ENCODE measurements at regions not wholly inside any gene's neighbourhood (a gene's known extent, or its start where the extent isn't known, plus 50 kb on each side); places are given as distances from the start of the nearest gene placed in this dataset.

DNA sequence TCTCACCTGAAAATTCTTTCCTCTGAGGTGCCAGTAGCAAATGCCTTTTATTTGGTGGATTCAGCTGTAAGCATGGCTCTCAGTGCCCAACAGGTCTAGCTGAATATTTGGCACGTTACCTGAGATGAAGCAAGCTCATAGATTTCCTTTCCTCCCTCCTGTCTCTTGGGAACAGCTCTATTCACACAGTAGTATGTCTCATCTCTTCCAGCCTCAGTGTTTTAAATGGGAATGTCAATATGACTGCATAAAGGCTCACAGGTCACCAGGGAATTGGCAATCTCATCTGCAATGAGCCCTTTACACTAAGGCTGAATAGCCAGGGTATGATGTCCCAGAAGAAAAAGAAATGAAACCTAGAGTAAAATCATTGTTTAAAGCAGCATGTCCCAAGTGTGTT, 733.5 kb downstream of the NTRK3 start:
- TF ChIP-seq, protein P1, sequence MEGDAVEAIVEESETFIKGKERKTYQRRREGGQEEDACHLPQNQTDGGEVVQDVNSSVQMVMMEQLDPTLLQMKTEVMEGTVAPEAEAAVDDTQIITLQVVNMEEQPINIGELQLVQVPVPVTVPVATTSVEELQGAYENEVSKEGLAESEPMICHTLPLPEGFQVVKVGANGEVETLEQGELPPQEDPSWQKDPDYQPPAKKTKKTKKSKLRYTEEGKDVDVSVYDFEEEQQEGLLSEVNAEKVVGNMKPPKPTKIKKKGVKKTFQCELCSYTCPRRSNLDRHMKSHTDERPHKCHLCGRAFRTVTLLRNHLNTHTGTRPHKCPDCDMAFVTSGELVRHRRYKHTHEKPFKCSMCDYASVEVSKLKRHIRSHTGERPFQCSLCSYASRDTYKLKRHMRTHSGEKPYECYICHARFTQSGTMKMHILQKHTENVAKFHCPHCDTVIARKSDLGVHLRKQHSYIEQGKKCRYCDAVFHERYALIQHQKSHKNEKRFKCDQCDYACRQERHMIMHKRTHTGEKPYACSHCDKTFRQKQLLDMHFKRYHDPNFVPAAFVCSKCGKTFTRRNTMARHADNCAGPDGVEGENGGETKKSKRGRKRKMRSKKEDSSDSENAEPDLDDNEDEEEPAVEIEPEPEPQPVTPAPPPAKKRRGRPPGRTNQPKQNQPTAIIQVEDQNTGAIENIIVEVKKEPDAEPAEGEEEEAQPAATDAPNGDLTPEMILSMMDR (IDR thresholded peaks at IDR 0.05; ENCODE audit: insufficient read depth, low read length, poor library complexity, severe bottlenecking) = no peak
- Histone ChIP-seq H3K4me3 (ENCODE audit: low read depth, low read length) (no peak overlapping the region), H3K27me3 (ENCODE audit: control insufficient read depth, insufficient read depth, low read length) (no peaks in the 10 kb centered on the region), H3K36me3 (ENCODE audit: control insufficient read depth, insufficient read depth, low read length) (no peaks in the 10 kb centered on the region)
- DNase-seq (ENCODE audit: low read depth) = no peak

DNA sequence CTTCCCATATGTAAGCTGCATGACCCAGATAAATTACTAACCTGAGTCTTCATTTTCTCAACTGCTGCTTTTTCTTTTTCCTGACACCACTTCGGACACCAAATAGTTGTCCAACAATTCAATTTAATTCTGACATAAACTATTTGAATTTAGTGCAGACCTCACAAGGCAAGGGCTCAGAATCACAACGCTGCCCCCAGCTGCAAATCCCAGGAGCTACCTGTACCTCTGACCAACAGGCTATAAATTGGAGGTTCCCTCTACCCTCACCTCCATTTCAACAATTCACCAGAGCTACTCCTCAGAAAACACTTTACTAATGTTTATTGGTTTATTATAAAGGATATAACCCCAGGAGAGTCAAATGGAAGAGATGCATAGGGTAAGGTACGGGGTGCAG, 737.6 kb downstream of the NTRK3 start:
- H3K36me3 ChIP-seq (ENCODE audit: control insufficient read depth, insufficient read depth, low read length) = no peaks in the 10 kb centered on the region
- DNase-seq (ENCODE audit: low read depth) = no peak
- no peak overlapping the region for H3K4me3 ChIP-seq (ENCODE audit: low read depth, low read length)
- TF ChIP-seq, protein P1 (IDR thresholded peaks at IDR 0.05; ENCODE audit: insufficient read depth, low read length, poor library complexity, severe bottlenecking) = no peak
- H3K27me3 ChIP-seq (ENCODE audit: control insufficient read depth, insufficient read depth, low read length) = no peaks in the 10 kb centered on the region

DNA sequence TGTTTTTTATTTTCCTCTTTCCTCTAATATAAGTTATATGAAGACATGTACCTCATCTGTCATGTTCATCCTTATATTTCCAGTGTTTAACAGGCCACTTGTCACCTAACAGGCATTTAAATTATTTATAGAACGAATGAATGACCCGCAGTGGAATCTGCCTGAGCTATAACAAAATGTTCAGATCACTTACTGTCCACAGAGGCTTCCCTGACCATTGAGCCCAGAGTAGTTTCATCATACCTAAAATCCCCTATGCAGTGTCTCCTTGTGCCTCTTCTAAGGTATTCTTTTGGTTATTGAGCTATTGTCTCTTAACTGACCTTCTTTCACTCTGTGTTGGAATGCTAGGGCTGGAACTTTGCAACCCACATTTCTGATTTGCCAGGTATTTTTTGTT, 748.5 kb downstream of the NTRK3 start:
- Histone ChIP-seq H3K27me3 (ENCODE audit: control insufficient read depth, insufficient read depth, low read length) (no peaks in the 10 kb centered on the region), H3K4me3 (ENCODE audit: low read depth, low read length) (no peak overlapping the region), H3K36me3 (ENCODE audit: control insufficient read depth, insufficient read depth, low read length) (no peaks in the 10 kb centered on the region)
- TF ChIP-seq, protein P1 (IDR thresholded peaks at IDR 0.05; ENCODE audit: insufficient read depth, low read length, poor library complexity, severe bottlenecking) = no peak
- DNase-seq (ENCODE audit: low read depth) = no peak

DNA sequence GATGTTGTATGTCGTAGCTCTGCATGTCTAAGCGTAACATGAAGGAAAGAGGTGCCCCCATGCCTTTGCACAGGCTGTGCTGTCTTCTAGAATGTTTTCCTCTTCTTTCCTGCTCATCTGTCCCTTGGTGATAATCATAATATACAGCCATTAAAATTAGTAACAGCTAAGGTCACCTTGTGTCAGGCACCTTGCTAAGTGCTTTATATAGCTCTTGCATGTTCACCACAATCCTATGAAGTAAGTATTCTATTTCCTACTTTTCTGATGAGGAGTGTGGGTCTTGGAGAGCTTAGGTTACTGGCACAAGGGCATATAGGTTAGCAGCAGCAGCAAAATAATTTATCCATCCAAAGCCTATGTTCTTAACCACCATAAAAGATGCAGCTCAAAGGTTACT, 754.4 kb downstream of the NTRK3 start:
- Histone ChIP-seq H3K36me3 (ENCODE audit: control insufficient read depth, insufficient read depth, low read length) (no peaks in the 10 kb centered on the region), H3K27me3 (ENCODE audit: control insufficient read depth, insufficient read depth, low read length) (no peaks in the 10 kb centered on the region), H3K4me3 (ENCODE audit: low read depth, low read length) (no peak overlapping the region)
- TF ChIP-seq, protein P1 (IDR thresholded peaks at IDR 0.05; ENCODE audit: insufficient read depth, low read length, poor library complexity, severe bottlenecking) = no peak
- DNase-seq (ENCODE audit: low read depth) = no peak

DNA sequence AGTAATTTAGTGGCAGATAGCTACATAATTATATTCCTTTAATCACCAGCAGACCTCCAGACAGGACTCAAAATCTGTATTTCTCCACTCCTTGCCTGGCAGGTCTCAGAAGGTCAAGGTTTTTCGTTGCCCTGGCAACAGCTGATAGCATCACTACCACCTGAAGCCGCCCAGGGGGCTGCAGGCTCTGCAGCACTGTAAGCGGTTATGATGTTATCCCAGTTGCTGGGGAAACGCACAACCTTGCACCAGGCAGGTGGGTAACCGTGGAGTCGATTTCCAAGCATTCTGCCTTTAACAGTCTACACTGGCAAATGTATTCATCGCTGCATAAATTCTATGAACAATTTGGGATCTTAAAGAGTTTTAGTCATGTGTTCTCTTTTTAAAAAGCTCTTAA, 756.3 kb downstream of the NTRK3 start:
- DNase-seq (ENCODE audit: low read depth) = no peak
- no peaks in the 10 kb centered on the region for H3K27me3 ChIP-seq (ENCODE audit: control insufficient read depth, insufficient read depth, low read length)
- no peak overlapping the region for H3K4me3 ChIP-seq (ENCODE audit: low read depth, low read length)
- H3K36me3 ChIP-seq (ENCODE audit: control insufficient read depth, insufficient read depth, low read length) = no peaks in the 10 kb centered on the region
- TF ChIP-seq, protein P1 (IDR thresholded peaks at IDR 0.05; ENCODE audit: insufficient read depth, low read length, poor library complexity, severe bottlenecking) = no peak

DNA sequence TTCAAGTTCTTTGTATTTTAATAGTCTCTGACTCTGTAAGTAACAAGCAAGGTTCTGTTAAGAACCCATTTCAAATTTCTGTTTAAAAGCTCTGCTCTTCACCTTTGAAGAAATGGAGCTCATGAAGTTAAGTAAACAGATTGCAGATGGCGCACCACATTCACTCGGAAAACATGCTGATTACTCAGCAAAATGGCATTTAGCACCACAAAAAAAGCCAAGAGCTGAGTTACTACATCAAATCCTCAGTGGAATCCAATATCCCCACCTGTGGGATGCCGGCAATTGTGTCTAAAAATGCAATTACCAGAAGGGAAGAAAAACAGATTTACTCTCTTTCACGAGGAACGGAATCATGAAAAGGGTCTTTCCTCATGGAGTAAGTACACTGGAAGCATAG, 758.0 kb downstream of the NTRK3 start:
- Histone ChIP-seq H3K4me3 (ENCODE audit: low read depth, low read length) (no peak overlapping the region), H3K36me3 (ENCODE audit: control insufficient read depth, insufficient read depth, low read length) (no peaks in the 10 kb centered on the region), H3K27me3 (ENCODE audit: control insufficient read depth, insufficient read depth, low read length) (no peaks in the 10 kb centered on the region)
- DNase-seq (ENCODE audit: low read depth) = peak; percentile 26
- TF ChIP-seq, protein P1 (IDR thresholded peaks at IDR 0.05; ENCODE audit: insufficient read depth, low read length, poor library complexity, severe bottlenecking) = no peak

Measured in kidney epithelial cell (primary cell).